CD1c-positive myeloid dendritic cell (primary cell): ENCODE measurements at regions not wholly inside any gene's neighbourhood (a gene's known extent, or its start where the extent isn't known, plus 50 kb on each side); places are given as distances from the start of the nearest gene placed in this dataset.
"Not testable (repeated sequence)": the region's sequence is repeated elsewhere in the genome, so short reads cannot be mapped to it uniquely, and the experiment has no call there.

ENCODE experiments used
- DNase-seq: peaks from one replicate; pipeline ENCODE4 v3.0.0-alpha.2; 2016; ENCODE audit errors: extremely low spot score

- DNase-seq: no peak
Observed at GRCh38 chr4:110848787-110849186, 225.9 kb upstream of the PITX2 start.

GRCh38 chr4:110849461-110849860 lies 226.6 kb upstream of the PITX2 start:
- DNase-seq: no peak

- DNase-seq: no peak
Observed at GRCh38 chr4:110850461-110851442, 227.9 kb upstream of the PITX2 start.

- DNase-seq: no peak
Observed at GRCh38 chr4:110851989-110852388, 229.1 kb upstream of the PITX2 start.

GRCh38 chr4:110852793-110853192 lies 229.9 kb upstream of the PITX2 start:
- no peak for DNase-seq

- no peak for DNase-seq
Observed at GRCh38 chr4:110853242-110853641, 230.4 kb upstream of the PITX2 start.

- no peak for DNase-seq
Observed at GRCh38 chr4:110854021-110854678, 231.3 kb upstream of the PITX2 start.

GRCh38 chr4:110860125-110860524 lies 237.2 kb upstream of the PITX2 start:
- no peak for DNase-seq

GRCh38 chr4:110860901-110861300 lies 238.0 kb upstream of the PITX2 start:
- no peak for DNase-seq

GRCh38 chr4:110865611-110866259 lies 242.9 kb upstream of the PITX2 start:
- no peak for DNase-seq

- DNase-seq: no peak
Observed at GRCh38 chr4:110867251-110867960, 244.5 kb upstream of the PITX2 start.

- DNase-seq: no peak
Observed at GRCh38 chr4:110867981-110868720, 245.3 kb upstream of the PITX2 start.

- no peak for DNase-seq
Observed at GRCh38 chr4:110869114-110869513, 246.2 kb upstream of the PITX2 start.

- DNase-seq: no peak
Observed at GRCh38 chr4:110869862-110870572, 247.1 kb upstream of the PITX2 start.

- DNase-seq: not testable (repeated sequence)
Observed at GRCh38 chr4:110876214-110876613, 253.3 kb upstream of the PITX2 start.

- DNase-seq: no peak
Observed at GRCh38 chr4:110876866-110877265, 254.0 kb upstream of the PITX2 start.

GRCh38 chr4:110877778-110878370 lies 255.0 kb upstream of the PITX2 start:
- no peak for DNase-seq

GRCh38 chr4:110878413-110878812 lies 255.5 kb upstream of the PITX2 start:
- no peak for DNase-seq

- no peak for DNase-seq
Observed at GRCh38 chr4:110878956-110879355, 256.1 kb upstream of the PITX2 start.

- DNase-seq: no peak
Observed at GRCh38 chr4:110886270-110886669, 263.4 kb upstream of the PITX2 start.
